Stimulated activated CD4-positive, alpha-beta T cell treated with anti-CD3 and anti-CD28 coated beads, Interleukin-4, amount 100 ng/mL, for 4 hours (primary cell): ENCODE measurements at regions not wholly inside any gene's neighbourhood (a gene's known extent, or its start where the extent isn't known, plus 50 kb on each side); places are given as distances from the start of the nearest gene placed in this dataset.

ENCODE experiments used
- DNase-seq, 2 experiments: peaks; one replicate each; pipeline ENCODE4 v3.0.0-alpha.2; 2020

GRCh38 chr2:226652369-226652768 lies 147.3 kb downstream of the IRS1 start:
- no peak for DNase-seq

- DNase-seq: peak; percentile 7 to 40
Measured at GRCh38 chr2:226649871-226650660, 149.6 kb downstream of the IRS1 start.

- no peak for DNase-seq
Measured at GRCh38 chr2:226649201-226649600, 150.4 kb downstream of the IRS1 start.

GRCh38 chr2:226647621-226648518 lies 151.8 kb downstream of the IRS1 start:
- no peak for DNase-seq

GRCh38 chr2:226644399-226644865 lies 155.2 kb downstream of the IRS1 start:
- no peak for DNase-seq

GRCh38 chr2:226643946-226644282 lies 155.7 kb downstream of the IRS1 start:
- DNase-seq: no peak

- no peak for DNase-seq
Measured at GRCh38 chr2:226643030-226643945, 156.3 kb downstream of the IRS1 start.

GRCh38 chr2:226641008-226641407 lies 158.6 kb downstream of the IRS1 start:
- no peak for DNase-seq

- no peak for DNase-seq
Measured at GRCh38 chr2:226640501-226640900, 159.1 kb downstream of the IRS1 start.

- no peak for DNase-seq
Measured at GRCh38 chr2:226639550-226639949, 160.1 kb downstream of the IRS1 start.

- DNase-seq: no peak
Measured at GRCh38 chr2:226638576-226638975, 161.0 kb downstream of the IRS1 start.

- no peak for DNase-seq
Measured at GRCh38 chr2:226637383-226637782, 162.2 kb downstream of the IRS1 start.

- DNase-seq: no peak
Measured at GRCh38 chr2:226636586-226636985, 163.0 kb downstream of the IRS1 start.

GRCh38 chr2:226634943-226635604 lies 164.5 kb downstream of the IRS1 start:
- DNase-seq: no peak

- no peak for DNase-seq
Measured at GRCh38 chr2:226631671-226632070, 167.9 kb downstream of the IRS1 start.

- no peak for DNase-seq
Measured at GRCh38 chr2:226631187-226631586, 168.4 kb downstream of the IRS1 start.

GRCh38 chr2:226625946-226626345 lies 173.7 kb downstream of the IRS1 start:
- DNase-seq: no peak

GRCh38 chr2:226623587-226624368 lies 175.8 kb downstream of the IRS1 start:
- DNase-seq: no peak

GRCh38 chr2:226622484-226622883 lies 177.1 kb downstream of the IRS1 start:
- DNase-seq: no peak

- DNase-seq: no peak
Measured at GRCh38 chr2:226620176-226620575, 179.4 kb downstream of the IRS1 start.

GRCh38 chr2:226619707-226620106 lies 179.9 kb downstream of the IRS1 start:
- no peak for DNase-seq
